BJ (cell line): ENCODE measurements at regions not wholly inside any gene's neighbourhood (a gene's known extent, or its start where the extent isn't known, plus 50 kb on each side); places are given as distances from the start of the nearest gene placed in this dataset.

ENCODE experiments used
- CTCF ChIA-PET: fragments of 350-600 bp; formaldehyde crosslinking; extraction: SDS; loops from one replicate; lab custom pipeline; 2021; ENCODE audit warnings: antibody characterized with exemption, inconsistent platforms; lab: Yijun Ruan, JAX
- POLR2A ChIA-PET: fragments of 300-600 bp; sonication (Branson Sonifier 250); formaldehyde crosslinking; extraction: SDS; loops from one replicate; lab custom pipeline; 2021; ENCODE audit warnings: antibody characterized with exemption; lab: Charles Lee
- DNase-seq: peaks from one replicate; pipeline ENCODE4 v3.0.0-alpha.2; 2011; ENCODE audit warnings: low read depth
- H3K27me3 ChIP-seq: 2 replicates; pipeline ENCODE4 v1.6.0; 2011; ENCODE audit warnings: low read length; ENCODE audit not compliant: control insufficient read depth, insufficient read depth
- H3K36me3 ChIP-seq: 2 replicates; pipeline ENCODE4 v1.5.1; 2011; ENCODE audit warnings: low read length; ENCODE audit not compliant: control insufficient read depth, insufficient read depth
- H3K4me3 ChIP-seq: 2 replicates; pipeline ENCODE4 v1.5.1; 2011; ENCODE audit warnings: low read depth, mild to moderate bottlenecking, control low read depth, low read length
- TF ChIP-seq, protein P1 (sequence below): IDR thresholded peaks from 2 replicates; pipeline ENCODE4 v1.5.1; 2011; ENCODE audit warnings: low read depth, mild to moderate bottlenecking, control low read depth, inconsistent platforms, low read length, moderate library complexity; ENCODE audit not compliant: insufficient read depth

DNA sequence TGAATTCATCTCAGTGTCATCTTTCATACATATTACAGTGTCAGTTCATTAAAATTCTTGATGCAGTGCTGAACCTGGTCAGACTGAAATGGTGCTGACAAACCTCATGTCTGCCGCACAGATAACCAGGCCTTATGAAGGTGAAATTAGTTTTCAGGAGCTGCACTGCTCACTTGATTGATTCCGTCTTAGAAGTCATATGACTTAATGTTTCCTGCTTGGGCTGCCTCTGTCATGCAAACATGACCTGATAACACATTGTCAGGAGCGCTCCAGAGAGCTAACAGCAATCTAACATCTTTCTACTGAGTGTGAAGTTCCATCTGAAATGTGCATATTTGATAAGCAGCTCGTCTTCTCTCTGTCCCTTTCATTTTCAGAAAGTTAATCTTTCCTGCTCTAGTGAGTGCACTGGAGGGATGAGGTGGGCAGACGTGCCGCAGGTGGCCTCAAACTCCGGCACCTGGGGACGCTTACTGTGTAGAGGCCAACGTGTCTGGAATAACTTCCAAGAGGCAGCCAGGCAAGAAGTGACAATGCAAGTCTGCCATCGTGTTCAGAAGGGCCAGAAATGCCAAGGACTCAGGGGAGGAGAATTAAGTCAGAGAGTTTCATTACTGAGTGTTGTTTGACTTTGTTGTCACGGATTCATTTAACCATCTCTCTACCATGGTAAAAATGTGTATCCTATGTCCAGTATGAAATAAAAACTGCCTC lies 592.1 kb downstream of the TLE1 start:
- TF ChIP-seq, protein P1, sequence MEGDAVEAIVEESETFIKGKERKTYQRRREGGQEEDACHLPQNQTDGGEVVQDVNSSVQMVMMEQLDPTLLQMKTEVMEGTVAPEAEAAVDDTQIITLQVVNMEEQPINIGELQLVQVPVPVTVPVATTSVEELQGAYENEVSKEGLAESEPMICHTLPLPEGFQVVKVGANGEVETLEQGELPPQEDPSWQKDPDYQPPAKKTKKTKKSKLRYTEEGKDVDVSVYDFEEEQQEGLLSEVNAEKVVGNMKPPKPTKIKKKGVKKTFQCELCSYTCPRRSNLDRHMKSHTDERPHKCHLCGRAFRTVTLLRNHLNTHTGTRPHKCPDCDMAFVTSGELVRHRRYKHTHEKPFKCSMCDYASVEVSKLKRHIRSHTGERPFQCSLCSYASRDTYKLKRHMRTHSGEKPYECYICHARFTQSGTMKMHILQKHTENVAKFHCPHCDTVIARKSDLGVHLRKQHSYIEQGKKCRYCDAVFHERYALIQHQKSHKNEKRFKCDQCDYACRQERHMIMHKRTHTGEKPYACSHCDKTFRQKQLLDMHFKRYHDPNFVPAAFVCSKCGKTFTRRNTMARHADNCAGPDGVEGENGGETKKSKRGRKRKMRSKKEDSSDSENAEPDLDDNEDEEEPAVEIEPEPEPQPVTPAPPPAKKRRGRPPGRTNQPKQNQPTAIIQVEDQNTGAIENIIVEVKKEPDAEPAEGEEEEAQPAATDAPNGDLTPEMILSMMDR = no peak
- Histone ChIP-seq H3K27me3 (no peaks in the 10 kb centered on the region), H3K36me3 (no peaks in the 10 kb centered on the region), H3K4me3 (no peak overlapping the region)
- DNase-seq = no peak
- ChIA-PET POLR2A (no interaction called here), CTCF (no interaction called here)

DNA sequence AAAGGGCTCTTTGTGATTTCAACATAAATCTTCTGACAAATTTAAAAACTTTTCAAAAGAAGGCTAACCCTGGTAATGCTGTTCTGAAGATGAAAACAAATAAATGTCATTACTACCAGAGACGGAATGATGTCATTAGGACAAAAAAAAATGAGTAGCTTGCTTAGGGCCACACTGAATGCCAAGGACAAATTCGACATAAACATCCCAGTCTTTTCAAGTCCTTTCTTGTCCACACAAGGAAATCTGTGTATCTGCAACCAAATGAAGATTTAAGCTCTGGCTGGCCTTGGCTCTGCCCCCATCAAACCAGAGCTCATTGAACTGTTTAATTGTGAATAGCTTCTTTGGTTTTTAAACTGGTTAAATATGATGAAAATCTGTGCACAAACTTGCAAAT lies 592.7 kb downstream of the TLE1 start:
- DNase-seq = no peak
- CTCF ChIA-PET = no interaction called here
- TF ChIP-seq, protein P1 = no peak
- no peaks in the 10 kb centered on the region for H3K36me3 ChIP-seq
- no peaks in the 10 kb centered on the region for H3K27me3 ChIP-seq
- POLR2A ChIA-PET = no interaction called here
- H3K4me3 ChIP-seq = no peak overlapping the region

DNA sequence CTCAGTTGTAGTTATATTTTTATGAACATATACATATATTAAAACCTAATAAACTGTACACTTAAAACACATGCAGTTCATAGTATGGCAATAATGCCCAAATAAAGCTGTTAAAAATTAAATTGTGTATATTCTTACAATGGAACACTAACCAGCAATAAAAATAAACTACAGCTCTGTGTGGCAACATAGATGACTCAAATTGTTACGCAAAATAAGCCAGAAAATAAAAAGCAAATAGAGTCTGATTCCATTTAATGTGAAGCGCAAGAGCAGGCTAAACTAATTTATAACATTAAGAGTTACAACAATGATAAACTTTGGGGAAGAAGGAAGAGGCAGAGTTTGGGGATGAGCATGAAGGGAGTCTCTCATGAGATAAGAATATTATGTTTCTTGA lies 597.3 kb downstream of the TLE1 start:
- Histone ChIP-seq H3K27me3 (no peaks in the 10 kb centered on the region), H3K4me3 (no peak overlapping the region), H3K36me3 (no peaks in the 10 kb centered on the region)
- POLR2A ChIA-PET = no interaction called here
- CTCF ChIA-PET = no interaction called here
- TF ChIP-seq, protein P1 = no peak
- no peak for DNase-seq

DNA sequence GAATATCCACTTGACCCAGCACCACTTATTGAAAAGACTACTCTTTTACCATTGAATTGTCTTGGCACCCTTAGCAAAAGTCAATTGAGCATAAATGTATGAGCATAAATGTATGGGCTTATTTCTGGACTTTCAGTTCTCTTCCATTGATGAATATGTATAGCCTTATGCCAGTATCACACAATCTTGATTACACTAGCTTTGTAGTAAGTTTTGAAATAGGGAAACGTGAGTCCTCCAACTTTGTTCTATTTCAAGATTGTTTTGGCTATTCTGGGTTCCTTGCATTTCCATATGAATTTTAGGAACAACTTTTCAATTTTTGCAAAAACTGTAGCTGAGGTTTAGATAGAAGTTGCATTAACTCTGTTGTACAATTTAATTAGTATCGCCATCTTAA lies 601.0 kb downstream of the TLE1 start:
- ChIA-PET POLR2A (no interaction called here), CTCF (no interaction called here)
- no peak for DNase-seq
- Histone ChIP-seq H3K36me3 (no peaks in the 10 kb centered on the region), H3K4me3 (no peak overlapping the region), H3K27me3 (no peaks in the 10 kb centered on the region)
- TF ChIP-seq, protein P1 = no peak

DNA sequence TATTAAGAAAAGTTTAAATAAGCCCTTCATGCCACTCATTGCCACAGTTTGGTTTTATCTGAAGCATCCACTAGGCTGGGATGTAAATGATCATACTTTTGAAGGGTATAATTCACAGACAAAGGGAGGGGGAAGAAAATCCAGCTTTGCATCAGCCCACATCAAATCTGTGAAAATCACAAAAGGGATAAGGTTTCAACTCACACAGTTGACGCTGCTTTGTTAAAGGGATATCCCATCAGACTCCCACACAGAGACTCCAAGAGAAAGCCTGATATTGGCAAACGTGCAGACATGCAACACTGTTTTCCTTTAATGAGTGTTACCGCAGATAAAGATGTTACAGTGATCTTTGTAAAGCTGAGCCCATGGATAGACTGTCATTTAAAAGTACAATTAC lies 602.9 kb downstream of the TLE1 start:
- TF ChIP-seq, protein P1 = no peak
- ChIA-PET POLR2A (no interaction called here), CTCF (no interaction called here)
- Histone ChIP-seq H3K4me3 (no peak overlapping the region), H3K36me3 (no peaks in the 10 kb centered on the region), H3K27me3 (no peaks in the 10 kb centered on the region)
- no peak for DNase-seq
